Pons (tissue), 1 donor: ENCODE measurements at regions not wholly inside any gene's neighbourhood (a gene's known extent, or its start where the extent isn't known, plus 50 kb on each side); places are given as distances from the start of the nearest gene placed in this dataset.
A peak's percentile ranks its signal among the peaks of the same experiment; 100 is the strongest.
"Not testable (repeated sequence)": the region's sequence is repeated elsewhere in the genome, so short reads cannot be mapped to it uniquely, and the experiment has no call there.

ENCODE experiments used
- DNase-seq: peaks from one replicate; pipeline ENCODE4 v3.0.0-alpha.2; 2016; ENCODE audit warnings: low spot score

- DNase-seq, result no peak
These were observed 97.1 kb downstream of the PLPPR4 start for GRCh38 chr1:99361406-99361805.

- DNase-seq, result no peak
These were observed 99.2 kb downstream of the PLPPR4 start for GRCh38 chr1:99363531-99363930.

GRCh38 chr1:99365141-99365540, 100.8 kb downstream of the PLPPR4 start:
- no peak for DNase-seq

- no peak for DNase-seq
These were observed 101.3 kb downstream of the PLPPR4 start for GRCh38 chr1:99365545-99365944.

- DNase-seq, result no peak
These were observed 104.9 kb downstream of the PLPPR4 start for GRCh38 chr1:99369154-99369553.

GRCh38 chr1:99370476-99370875, 106.2 kb downstream of the PLPPR4 start:
- DNase-seq, result no peak

- no peak for DNase-seq
These were observed 107.1 kb downstream of the PLPPR4 start for GRCh38 chr1:99371413-99371812.

- DNase-seq, result no peak
These were observed 109.8 kb downstream of the PLPPR4 start for GRCh38 chr1:99374109-99374508.

- DNase-seq, result not testable (repeated sequence)
These were observed 110.4 kb downstream of the PLPPR4 start for GRCh38 chr1:99374693-99375092.

- DNase-seq, result no peak
These were observed 119.7 kb downstream of the PLPPR4 start for GRCh38 chr1:99384021-99384420.

GRCh38 chr1:99385852-99386251, 121.6 kb downstream of the PLPPR4 start:
- no peak for DNase-seq

GRCh38 chr1:99396389-99396788, 132.1 kb downstream of the PLPPR4 start:
- no peak for DNase-seq

GRCh38 chr1:99397029-99397428, 132.7 kb downstream of the PLPPR4 start:
- no peak for DNase-seq

- no peak for DNase-seq
These were observed 133.6 kb downstream of the PLPPR4 start for GRCh38 chr1:99397863-99398262.

GRCh38 chr1:99401556-99401955, 137.3 kb downstream of the PLPPR4 start:
- not testable (repeated sequence) for DNase-seq

GRCh38 chr1:99404399-99404798, 140.1 kb downstream of the PLPPR4 start:
- not testable (repeated sequence) for DNase-seq

GRCh38 chr1:99405325-99405724, 141.0 kb downstream of the PLPPR4 start:
- not testable (repeated sequence) for DNase-seq

- DNase-seq, result no peak
These were observed 142.7 kb downstream of the PLPPR4 start for GRCh38 chr1:99407018-99407417.

GRCh38 chr1:99424087-99424486, 159.8 kb downstream of the PLPPR4 start:
- DNase-seq, result no peak

- no peak for DNase-seq
These were observed 165.5 kb downstream of the PLPPR4 start for GRCh38 chr1:99429754-99430153.

GRCh38 chr1:99438656-99439230, 174.5 kb downstream of the PLPPR4 start:
- no peak for DNase-seq

GRCh38 chr1:99439433-99440075, 175.3 kb downstream of the PLPPR4 start:
- DNase-seq, result no peak

GRCh38 chr1:99441299-99442095, 177.2 kb downstream of the PLPPR4 start:
- peak; percentile 6 for DNase-seq
